ENCODE measurements at regions not wholly inside any gene's neighbourhood (a gene's known extent, or its start where the extent isn't known, plus 50 kb on each side); places are given as distances from the start of the nearest gene placed in this dataset.

DNA sequence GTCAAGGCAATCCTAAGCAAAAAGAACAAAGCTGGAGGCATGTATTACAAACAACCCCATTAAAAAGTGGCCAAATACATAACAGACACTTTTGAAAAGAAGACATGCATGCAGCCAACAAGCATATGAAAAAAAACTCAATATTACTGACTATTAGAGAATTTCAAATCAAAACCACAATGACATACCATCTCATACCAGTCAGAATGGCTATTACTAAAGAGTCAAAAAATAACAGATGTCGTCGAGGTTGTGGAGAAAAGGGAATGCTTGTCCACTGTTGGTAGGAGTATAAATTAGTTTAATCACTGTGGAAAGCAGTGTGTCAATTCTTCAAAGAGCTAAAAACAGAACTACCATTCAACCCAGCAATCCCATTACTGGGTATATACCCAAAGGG lies 604.6 kb upstream of the GRIA3 start:
- whole genome bisulfite sequencing, 5 donors = 80 to 97% (median 89%) methylated on average over 2 of the region's 2 CpGs
- H3K27ac ChIP-seq = no peak overlapping the region
- no peaks in the 10 kb centered on the region for H3K9me3 ChIP-seq
- no peaks in the 10 kb centered on the region for H3K36me3 ChIP-seq
- H3K27me3 ChIP-seq (replicated peaks in 1 of 7) = no peaks in the 10 kb centered on the region
- no peak overlapping the region for H3K4me3 ChIP-seq
- no peak for DNase-seq
- H3K4me1 ChIP-seq = no peaks in the 10 kb centered on the region
- TF ChIP-seq POLR2AphosphoS5 (IDR thresholded peaks at IDR 0.05) (no peak), POLR2A (IDR thresholded peaks at IDR 0.05) (no peak)
- TF ChIP-seq, protein P1, sequence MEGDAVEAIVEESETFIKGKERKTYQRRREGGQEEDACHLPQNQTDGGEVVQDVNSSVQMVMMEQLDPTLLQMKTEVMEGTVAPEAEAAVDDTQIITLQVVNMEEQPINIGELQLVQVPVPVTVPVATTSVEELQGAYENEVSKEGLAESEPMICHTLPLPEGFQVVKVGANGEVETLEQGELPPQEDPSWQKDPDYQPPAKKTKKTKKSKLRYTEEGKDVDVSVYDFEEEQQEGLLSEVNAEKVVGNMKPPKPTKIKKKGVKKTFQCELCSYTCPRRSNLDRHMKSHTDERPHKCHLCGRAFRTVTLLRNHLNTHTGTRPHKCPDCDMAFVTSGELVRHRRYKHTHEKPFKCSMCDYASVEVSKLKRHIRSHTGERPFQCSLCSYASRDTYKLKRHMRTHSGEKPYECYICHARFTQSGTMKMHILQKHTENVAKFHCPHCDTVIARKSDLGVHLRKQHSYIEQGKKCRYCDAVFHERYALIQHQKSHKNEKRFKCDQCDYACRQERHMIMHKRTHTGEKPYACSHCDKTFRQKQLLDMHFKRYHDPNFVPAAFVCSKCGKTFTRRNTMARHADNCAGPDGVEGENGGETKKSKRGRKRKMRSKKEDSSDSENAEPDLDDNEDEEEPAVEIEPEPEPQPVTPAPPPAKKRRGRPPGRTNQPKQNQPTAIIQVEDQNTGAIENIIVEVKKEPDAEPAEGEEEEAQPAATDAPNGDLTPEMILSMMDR (IDR thresholded peaks at IDR 0.05 in 8 of 11, conservative IDR thresholded peaks at IDR 0.05 in 3 of 11) = no peak
- intact Hi-C loops (cut with DNase I; ENCODE audit: low total_unique reads) = no loop called here

DNA sequence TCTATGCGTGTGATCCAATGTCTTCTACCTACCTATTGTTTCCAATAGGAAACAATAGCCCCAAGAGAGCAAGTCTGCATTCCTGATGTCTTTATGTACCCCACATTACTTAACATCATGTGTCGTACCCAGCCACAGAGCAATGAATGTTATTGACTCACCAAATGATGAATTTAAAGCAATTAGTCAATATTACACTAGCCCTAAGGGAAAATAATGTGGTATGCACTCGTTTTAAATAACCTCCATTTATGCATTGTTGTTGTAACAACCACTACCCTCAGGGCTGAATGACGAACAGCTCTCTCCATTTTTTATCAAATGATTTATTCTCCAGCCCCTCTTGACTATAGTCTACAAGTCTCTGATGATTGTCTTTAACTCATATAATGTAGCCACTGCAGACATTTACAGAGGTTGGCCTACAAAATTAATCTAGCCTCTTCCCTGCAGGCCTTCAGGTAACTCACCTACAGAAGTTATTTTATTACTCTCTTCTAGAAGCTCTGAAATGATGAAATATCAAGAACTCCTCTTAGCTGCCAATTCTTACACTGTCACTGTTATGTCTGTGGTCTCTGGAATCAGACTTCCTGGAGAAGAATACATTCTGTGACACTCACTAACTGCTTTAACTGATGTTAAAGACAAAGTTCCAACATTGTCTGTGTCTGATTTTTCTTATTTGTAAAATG lies 601.7 kb upstream of the GRIA3 start:
- 67 to 87% (median 79%) methylated on average over 4 of the region's 4 CpGs for WGBS, 5 donors
- H3K4me3 ChIP-seq = no peak overlapping the region
- intact Hi-C loops (cut with DNase I; ENCODE audit: low total_unique reads) = no loop called here
- H3K9me3 ChIP-seq = no peaks in the 10 kb centered on the region
- TF ChIP-seq POLR2AphosphoS5 (IDR thresholded peaks at IDR 0.05) (no peak), POLR2A (IDR thresholded peaks at IDR 0.05) (no peak)
- H3K27ac ChIP-seq = no peak overlapping the region
- no peaks in the 10 kb centered on the region for H3K27me3 ChIP-seq (replicated peaks in 1 of 7)
- H3K36me3 ChIP-seq = no peaks in the 10 kb centered on the region
- H3K4me1 ChIP-seq = no peaks in the 10 kb centered on the region
- DNase-seq = no peak

DNA sequence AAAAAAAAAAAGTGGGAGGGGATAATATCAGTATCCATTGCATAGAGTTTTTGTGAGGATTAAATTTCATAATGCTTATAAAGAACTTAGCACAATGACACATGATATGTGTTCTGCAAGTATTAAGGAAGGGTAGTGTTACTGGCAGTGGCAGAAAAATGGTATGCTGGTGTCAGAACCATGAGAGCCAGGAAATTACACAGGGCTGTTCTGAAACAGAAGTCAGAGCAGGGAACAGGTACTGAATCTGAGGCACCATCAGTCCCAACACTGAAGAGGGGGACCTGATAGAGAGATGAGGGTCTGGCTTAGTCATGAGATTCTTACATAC lies 601.1 kb upstream of the GRIA3 start:
- H3K27ac ChIP-seq = no peak overlapping the region
- H3K4me1 ChIP-seq = no peaks in the 10 kb centered on the region
- no peak overlapping the region for H3K4me3 ChIP-seq
- intact Hi-C loops (cut with DNase I; ENCODE audit: low total_unique reads) = no loop called here
- no peaks in the 10 kb centered on the region for H3K27me3 ChIP-seq (replicated peaks in 1 of 7)
- H3K36me3 ChIP-seq = no peaks in the 10 kb centered on the region
- TF ChIP-seq POLR2AphosphoS5 (IDR thresholded peaks at IDR 0.05) = no peak
- no peak for TF ChIP-seq POLR2A (IDR thresholded peaks at IDR 0.05)
- no peak for DNase-seq
- H3K9me3 ChIP-seq = no peaks in the 10 kb centered on the region

DNA sequence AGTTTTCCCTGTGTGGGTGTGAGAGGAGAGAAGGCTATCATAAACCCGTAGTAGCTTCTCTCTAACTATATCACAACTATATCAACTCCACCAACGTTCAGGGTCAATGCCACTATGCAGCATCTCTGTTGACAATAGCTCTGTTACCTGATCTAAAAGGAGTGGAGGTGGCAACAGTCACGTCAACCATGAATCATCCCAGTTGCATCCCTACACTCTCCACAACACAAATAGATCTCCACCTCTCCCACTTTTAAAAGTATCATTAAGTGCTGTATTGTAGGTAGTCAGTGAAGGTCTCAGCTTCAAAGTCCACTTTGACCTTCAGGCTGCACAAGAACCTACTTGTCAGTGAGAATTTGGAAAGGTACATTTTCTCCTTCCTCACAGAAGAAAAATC lies 600.5 kb upstream of the GRIA3 start:
- no peaks in the 10 kb centered on the region for H3K9me3 ChIP-seq
- TF ChIP-seq, protein P1 (IDR thresholded peaks at IDR 0.05 in 8 of 11, conservative IDR thresholded peaks at IDR 0.05 in 3 of 11) = no peak
- TF ChIP-seq POLR2A (IDR thresholded peaks at IDR 0.05) (no peak), POLR2AphosphoS5 (IDR thresholded peaks at IDR 0.05) (no peak)
- H3K36me3 ChIP-seq = no peaks in the 10 kb centered on the region
- no peak overlapping the region for H3K4me3 ChIP-seq
- 52 to 84% (median 59%) methylated on average over 2 to 3 of the region's 3 CpGs for WGBS, 5 donors
- DNase-seq = no peak
- intact Hi-C loops (cut with DNase I; ENCODE audit: low total_unique reads) = no loop called here
- H3K4me1 ChIP-seq = no peaks in the 10 kb centered on the region
- no peaks in the 10 kb centered on the region for H3K27me3 ChIP-seq (replicated peaks in 1 of 7)
- H3K27ac ChIP-seq = no peak overlapping the region

DNA sequence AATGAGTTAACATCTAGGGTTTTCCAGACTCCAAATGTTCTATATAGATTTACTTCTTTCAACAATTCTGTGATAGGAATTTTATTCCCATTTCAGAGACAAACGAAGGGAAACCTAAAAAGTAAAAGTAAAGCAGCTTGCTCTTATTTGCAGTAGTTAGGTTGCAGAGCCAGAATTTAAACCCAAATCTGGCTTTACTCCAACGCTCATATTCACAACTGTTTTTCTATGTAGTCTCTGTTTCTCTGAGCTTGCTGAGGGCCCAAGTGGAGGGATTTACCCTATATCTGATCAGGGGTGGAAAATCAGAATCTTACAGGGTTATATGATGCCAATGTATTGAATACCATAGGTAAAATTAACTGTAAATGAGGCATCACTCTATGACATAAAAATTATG lies 599.1 kb upstream of the GRIA3 start:
- no peaks in the 10 kb centered on the region for H3K9me3 ChIP-seq
- intact Hi-C loops (cut with DNase I; ENCODE audit: low total_unique reads) = no loop called here
- no peak overlapping the region for H3K27ac ChIP-seq
- H3K36me3 ChIP-seq = no peaks in the 10 kb centered on the region
- WGBS, 5 donors = 44 to 67% (median 63%) methylated on average over 2 of the region's 2 CpGs
- no peak for DNase-seq
- H3K4me3 ChIP-seq = no peak overlapping the region
- TF ChIP-seq, protein P1 (IDR thresholded peaks at IDR 0.05 in 8 of 11, conservative IDR thresholded peaks at IDR 0.05 in 3 of 11) = no peak
- TF ChIP-seq POLR2AphosphoS5 (IDR thresholded peaks at IDR 0.05) (no peak), POLR2A (IDR thresholded peaks at IDR 0.05) (no peak)
- no peaks in the 10 kb centered on the region for H3K27me3 ChIP-seq (replicated peaks in 1 of 7)
- no peaks in the 10 kb centered on the region for H3K4me1 ChIP-seq

All from spleen (tissue), 11 donors.